GM21619 (cell line): ENCODE measurements at regions not wholly inside any gene's neighbourhood (a gene's known extent, or its start where the extent isn't known, plus 50 kb on each side); places are given as distances from the start of the nearest gene placed in this dataset.
"Not testable (repeated sequence)": the region's sequence is repeated elsewhere in the genome, so short reads cannot be mapped to it uniquely, and the experiment has no call there.

Experiments used
- ATAC-seq: cut with Tn5 transposase; IDR thresholded peaks from one replicate; pipeline ENCODE4 v1.9.1; 2021; ENCODE audit not compliant: unreplicated experiment

GRCh38 chr2:91497129-91498064 lies 2805.9 kb downstream of the RPIA start:
- ATAC-seq, result not testable (repeated sequence)

GRCh38 chr2:91498065-91498449 lies 2806.6 kb downstream of the RPIA start:
- ATAC-seq, result not testable (repeated sequence)

DNA sequence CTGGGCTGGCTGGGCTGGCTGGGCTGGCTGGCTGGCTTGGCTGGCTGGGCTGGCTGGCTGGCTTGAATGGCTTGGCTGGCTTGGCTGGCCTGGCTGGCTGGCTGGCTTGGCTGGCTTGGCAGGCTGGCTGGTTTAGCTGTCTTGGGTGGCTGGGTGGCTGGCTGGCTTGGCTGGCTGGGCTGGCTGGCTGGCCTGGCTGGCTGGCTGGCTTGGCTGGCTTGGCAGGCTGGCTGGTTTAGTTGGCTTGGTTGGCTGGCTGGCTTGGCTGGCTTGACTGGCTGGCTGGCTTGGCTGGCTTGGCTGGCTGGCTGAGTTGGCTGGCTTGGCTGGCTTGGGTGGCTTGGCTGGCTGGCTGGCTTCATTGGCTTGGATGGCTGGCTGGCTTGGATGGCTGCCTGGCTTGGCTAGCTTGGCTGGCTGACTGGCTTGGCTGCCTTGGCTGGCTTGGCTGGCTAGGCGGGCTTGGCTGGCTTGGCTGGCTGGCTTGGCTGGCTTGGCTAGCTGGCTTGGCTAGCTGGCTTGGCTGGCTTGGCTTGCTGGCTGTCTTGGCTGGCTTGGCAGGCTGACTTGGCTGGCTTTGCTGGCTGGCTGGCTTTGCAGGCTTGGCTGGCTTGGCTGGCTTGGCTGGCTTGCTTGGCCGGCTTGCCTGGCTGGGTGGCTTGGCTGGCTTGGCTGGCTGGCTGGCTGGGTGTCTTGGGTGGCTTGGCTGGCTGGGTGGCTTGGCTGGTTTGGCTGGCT lies 2807.2 kb downstream of the RPIA start:
- not testable (repeated sequence) for ATAC-seq

DNA sequence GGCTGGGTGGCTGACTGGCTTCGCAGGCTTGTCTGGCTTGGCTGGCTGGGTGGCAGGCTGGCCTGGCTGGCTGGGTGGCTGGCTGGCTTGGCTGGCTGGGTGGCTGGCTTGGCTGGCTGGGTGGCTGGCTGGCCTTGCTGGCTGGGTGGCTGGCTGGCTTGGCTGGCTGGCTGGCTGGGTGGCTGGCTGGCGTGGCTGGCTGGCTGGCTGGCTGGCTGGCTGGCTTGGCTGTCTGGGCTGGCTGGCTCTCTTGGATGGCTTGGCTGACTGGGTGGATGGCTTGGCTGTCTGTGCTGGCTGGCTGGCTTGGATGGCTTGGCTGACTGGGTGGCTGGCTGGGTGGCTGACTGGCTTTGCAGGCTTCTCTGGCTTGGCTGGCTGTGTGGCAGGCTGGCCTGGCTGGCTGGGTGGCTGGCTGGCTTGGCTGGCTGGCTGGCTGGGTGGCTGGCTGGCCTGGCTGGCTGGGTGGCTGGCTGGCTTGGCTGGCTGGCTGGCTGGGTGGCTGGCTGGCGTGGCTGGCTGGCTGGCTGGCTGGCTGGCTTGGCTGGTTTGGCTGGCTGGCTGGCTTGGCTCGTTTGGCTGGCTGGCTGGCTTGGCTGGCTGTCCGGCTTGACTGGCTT lies 2808.1 kb downstream of the RPIA start:
- not testable (repeated sequence) for ATAC-seq

GRCh38 chr2:91500246-91500977 lies 2808.9 kb downstream of the RPIA start:
- not testable (repeated sequence) for ATAC-seq

GRCh38 chr2:91500978-91501310 lies 2809.5 kb downstream of the RPIA start:
- ATAC-seq, result not testable (repeated sequence)

DNA sequence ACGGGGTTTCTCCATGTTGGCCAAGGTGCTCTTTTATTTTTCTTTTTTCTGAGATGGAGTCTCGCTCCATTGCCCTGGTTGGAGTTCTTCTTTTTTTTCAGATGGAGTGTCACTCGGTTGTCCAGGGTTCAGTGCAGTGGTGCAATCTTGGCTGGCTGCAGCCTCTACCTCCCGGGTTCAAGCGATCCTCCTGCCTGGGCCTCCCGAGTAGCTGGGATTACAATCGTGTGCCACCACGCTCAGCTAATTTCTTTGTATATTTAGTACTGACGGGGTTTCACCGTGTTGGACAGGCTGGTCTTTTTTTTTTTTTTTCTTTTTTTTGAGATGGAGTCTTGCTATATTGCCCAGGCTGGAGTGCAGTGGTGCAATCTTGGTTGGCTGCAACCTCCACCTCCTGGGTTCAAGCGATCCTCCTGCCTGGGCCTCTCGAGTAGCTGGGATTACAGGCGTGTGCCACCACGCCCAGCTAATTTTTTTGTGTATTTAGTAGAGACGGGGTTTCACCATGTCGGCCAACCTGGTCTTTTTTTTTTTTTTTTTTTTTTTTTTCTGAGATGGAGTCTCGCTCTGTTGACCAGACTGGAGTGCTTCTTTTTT lies 2810.1 kb downstream of the RPIA start:
- ATAC-seq, result not testable (repeated sequence)

- not testable (repeated sequence) for ATAC-seq
These were observed 2812.1 kb downstream of the RPIA start for GRCh38 chr2:91503572-91503958.

- not testable (repeated sequence) for ATAC-seq
These were observed 2812.7 kb downstream of the RPIA start for GRCh38 chr2:91503959-91504741.

DNA sequence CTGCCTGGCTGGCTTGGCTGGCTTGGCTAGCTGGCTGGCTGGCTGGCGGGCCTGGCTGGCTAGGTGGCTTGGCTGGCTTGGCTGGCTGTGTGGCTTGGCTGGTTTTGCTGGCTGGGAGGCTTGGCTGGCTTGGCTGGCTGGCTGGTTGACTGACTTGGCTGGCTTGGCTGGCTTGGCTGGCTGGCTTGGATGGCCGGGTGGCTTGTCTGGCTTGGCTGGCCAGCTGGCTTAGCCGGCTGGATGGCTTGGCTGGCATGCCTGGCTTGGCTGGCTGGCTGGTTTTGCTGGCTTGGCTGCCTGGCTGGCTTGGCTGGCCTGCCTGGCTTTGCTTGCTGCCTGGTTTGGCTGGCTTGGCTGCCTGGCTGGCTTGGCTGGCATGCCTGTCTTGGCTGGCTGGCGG lies 2817.3 kb downstream of the RPIA start:
- ATAC-seq, result not testable (repeated sequence)

- not testable (repeated sequence) for ATAC-seq
These were observed 2817.8 kb downstream of the RPIA start for GRCh38 chr2:91509276-91509675.

DNA sequence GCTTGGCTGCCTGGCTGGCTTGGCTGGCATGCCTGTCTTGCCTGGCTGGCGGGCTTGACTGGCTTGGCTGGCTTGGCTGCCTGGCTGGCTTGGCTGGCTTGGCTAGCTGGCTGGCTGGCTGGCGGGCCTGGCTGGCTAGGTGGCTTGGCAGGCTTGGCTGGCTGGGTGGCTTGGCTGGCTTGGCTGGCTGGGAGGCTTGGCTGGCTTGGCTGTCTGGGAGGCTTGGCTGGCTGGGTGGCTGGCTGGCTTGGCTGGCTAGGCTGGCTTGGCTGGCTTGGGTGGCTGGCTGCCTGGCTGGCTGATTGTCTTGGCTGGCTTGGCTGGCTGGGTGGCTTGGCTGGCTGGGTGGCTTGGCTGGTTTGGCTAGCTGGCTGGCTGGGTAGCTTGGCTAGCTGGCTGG lies 2819.7 kb downstream of the RPIA start:
- ATAC-seq, result not testable (repeated sequence)

- ATAC-seq, result not testable (repeated sequence)
These were observed 2824.5 kb downstream of the RPIA start for GRCh38 chr2:91515966-91516365.

DNA sequence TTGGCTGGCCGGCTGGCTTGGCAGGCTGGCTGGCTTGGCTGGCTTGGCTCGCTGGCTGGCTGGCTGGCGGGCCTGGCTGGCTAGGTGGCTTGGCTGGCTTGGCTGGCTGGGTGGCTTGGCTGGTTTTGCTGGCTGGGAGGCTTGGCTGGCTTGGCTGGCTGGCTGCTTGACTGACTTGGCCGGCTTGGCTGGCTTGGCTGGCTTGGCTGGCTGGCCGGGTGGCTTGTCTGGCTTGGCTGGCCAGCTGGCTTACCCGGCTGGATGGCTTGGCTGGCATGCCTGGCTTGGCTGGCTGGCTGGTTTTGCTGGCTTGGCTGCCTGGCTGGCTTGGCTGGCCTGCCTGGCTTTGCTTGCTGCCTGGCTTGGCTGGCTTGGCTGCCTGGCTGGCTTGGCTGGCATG lies 2825.2 kb downstream of the RPIA start:
- not testable (repeated sequence) for ATAC-seq

GRCh38 chr2:91517846-91518245 lies 2826.4 kb downstream of the RPIA start:
- not testable (repeated sequence) for ATAC-seq

GRCh38 chr2:91518361-91518981 lies 2827.0 kb downstream of the RPIA start:
- not testable (repeated sequence) for ATAC-seq

GRCh38 chr2:91519359-91519758 lies 2827.9 kb downstream of the RPIA start:
- ATAC-seq, result not testable (repeated sequence)

DNA sequence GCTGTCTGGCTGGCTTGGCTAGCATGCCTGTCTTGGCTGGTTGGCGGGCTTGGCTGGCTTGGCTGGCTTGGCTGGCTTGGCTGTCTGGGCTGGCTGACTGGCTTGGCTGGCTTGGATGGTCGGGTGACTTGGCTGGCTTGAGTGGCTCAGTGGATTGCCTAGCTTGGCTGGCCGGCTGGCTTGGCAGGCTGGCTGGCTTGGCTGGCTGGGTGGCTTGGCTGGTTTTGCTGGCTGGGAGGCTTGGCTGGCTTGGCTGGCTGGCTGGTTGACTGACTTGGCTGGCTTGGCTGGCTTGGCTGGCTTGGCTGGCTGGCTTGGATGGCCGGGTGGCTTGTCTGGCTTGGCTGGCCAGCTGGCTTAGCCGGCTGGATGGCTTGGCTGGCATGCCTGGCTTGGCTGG lies 2828.4 kb downstream of the RPIA start:
- ATAC-seq, result not testable (repeated sequence)

DNA sequence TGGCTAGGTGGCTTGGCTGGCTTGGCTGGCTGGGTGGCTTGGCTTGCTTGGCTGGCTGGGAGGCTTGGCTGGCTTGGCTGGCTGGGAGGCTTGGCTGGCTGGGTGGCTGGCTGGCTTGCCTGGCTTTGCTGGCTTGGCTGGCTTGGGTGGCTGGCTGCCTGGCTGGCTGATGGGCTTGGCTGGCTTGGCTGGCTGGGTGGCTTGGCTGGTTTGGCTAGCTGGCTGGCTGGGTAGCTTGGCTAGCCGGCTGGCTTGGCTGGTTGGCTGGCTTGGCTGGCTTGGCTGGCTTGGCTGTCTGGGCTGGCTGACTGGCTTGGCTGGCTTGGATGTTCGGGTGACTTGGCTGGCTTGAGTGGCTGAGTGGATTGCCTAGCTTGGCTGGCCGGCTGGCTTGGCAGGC lies 2829.1 kb downstream of the RPIA start:
- ATAC-seq, result not testable (repeated sequence)
